Ovary (tissue), 7 donors: ENCODE measurements at regions not wholly inside any gene's neighbourhood (a gene's known extent, or its start where the extent isn't known, plus 50 kb on each side); places are given as distances from the start of the nearest gene placed in this dataset.
"Not testable (repeated sequence)": the region's sequence is repeated elsewhere in the genome, so short reads cannot be mapped to it uniquely, and the experiment has no call there.

Source experiments
- DNase-seq, 5 donors: peaks; one replicate each; pipeline ENCODE4 v3.0.0-alpha.2; 2019 to 2020
- H3K27ac ChIP-seq, 2 donors: fragments of 200-600 bp; one replicate each; pipeline versions ENCODE4 v1.5.1 to v1.8.0; 2019 to 2022
- H3K27me3 ChIP-seq: fragments of 200-600 bp; one replicate; pipeline ENCODE4 v1.8.0; 2022
- H3K36me3 ChIP-seq: fragments of 200-600 bp; sonication (generic); one replicate; pipeline ENCODE4 v1.5.1; 2019
- H3K4me1 ChIP-seq: one replicate; pipeline ENCODE4 v1.8.1; 2013; ENCODE audit warnings: mild to moderate bottlenecking, moderate library complexity; ENCODE audit not compliant: insufficient read depth
- H3K4me3 ChIP-seq: fragments of 200-600 bp; sonication (generic); one replicate; pipeline ENCODE4 v1.5.1; 2017
- H3K9me3 ChIP-seq, 2 donors: fragments of 200-600 bp in 1 of 2; sonication (generic) in 1 of 2; one replicate each; pipeline versions ENCODE4 v1.5.1 to v1.8.1; 2013 to 2019; ENCODE audit warnings: mild to moderate bottlenecking in 1 of 2, moderate library complexity in 1 of 2
- CTCF ChIP-seq, 3 donors: fragments of 450-650 bp in 2 of 3; fragments of 200-600 bp in 1 of 3; IDR thresholded peaks; one replicate each; pipeline versions ENCODE4 v1.5.1 to v1.8.0; 2016 to 2022; ENCODE audit warnings: antibody characterized with exemption in 3 of 3, mild to moderate bottlenecking in 1 of 3
- EP300 ChIP-seq: sonication (generic); formaldehyde crosslinking; IDR thresholded peaks from one replicate; pipeline ENCODE4 v1.6.1; 2017; ENCODE audit warnings: antibody characterized with exemption
- POLR2A ChIP-seq: fragments of 450-650 bp; IDR thresholded peaks from one replicate; pipeline ENCODE4 v1.6.1; 2017; ENCODE audit warnings: antibody characterized with exemption, mild to moderate bottlenecking, moderate library complexity
- WGBS, 3 donors: extraction: QIAGEN DNeasy Blood & Tissue Kit in 1 of 3; methylation state at CpG; one replicate each; pipeline versions ENCODE4 v1.1.5 to v1.1.7; 2013 to 2017; 5-methylcytosine and 5-hydroxymethylcytosine counted together
- intact Hi-C, 4 donors: fragments of 100-400 bp; cut with DNase I; formaldehyde crosslinking; loops; one replicate each; pipeline versions ENCODE4 v1.11.0 to v1.15.1; 2022 to 2023
- donor health status: DM: no; HTN: no; CAD: no; lungs with moderate emphysema.
- donor health status: DM: no; HTN: no; CAD: no.
- donor health status: Bipolar disorder and iron deficiency.
- donor health status: DM: no; HTN: no; CAD: no.
- donor health status: DM: yes; HTN: yes; CAD: no.

GRCh38 chr4:106775636-106776035 is 260.5 kb downstream of the DKK2 start:
- no peaks in the 10 kb centered on the region for H3K36me3 ChIP-seq
- no peaks in the 10 kb centered on the region for H3K27me3 ChIP-seq
- H3K27ac ChIP-seq, result no peak overlapping the region
- WGBS, 3 donors, result 41 to 49% (median 41%) methylated on average over 1 of the region's 1 CpG
- DNase-seq, result no peak
- intact Hi-C loops, result no loop called here
- H3K4me3 ChIP-seq, result no peak overlapping the region
- H3K9me3 ChIP-seq, result no peaks in the 10 kb centered on the region
- no peak for TF ChIP-seq EP300
- no peak for TF ChIP-seq CTCF (IDR thresholded peaks at IDR 0.05)
- TF ChIP-seq POLR2A, result no peak
- H3K4me1 ChIP-seq, result no peaks in the 10 kb centered on the region

- WGBS, 3 donors, result 81 to 92% (median 85%) methylated on average over 1 of the region's 1 CpG
- H3K36me3 ChIP-seq, H3K4me3 ChIP-seq, intact Hi-C loops, H3K27ac ChIP-seq, H3K4me1 ChIP-seq, H3K9me3 ChIP-seq, DNase-seq, H3K27me3 ChIP-seq: not testable (repeated sequence)
Measured at GRCh38 chr4:106774055-106774454, 262.1 kb downstream of the DKK2 start.

GRCh38 chr4:106773076-106773905 is 262.8 kb downstream of the DKK2 start:
- Histone ChIP-seq H3K27ac (no peak overlapping the region), H3K36me3 (no peaks in the 10 kb centered on the region), H3K4me3 (no peak overlapping the region), H3K27me3 (no peaks in the 10 kb centered on the region), H3K9me3 (no peaks in the 10 kb centered on the region), H3K4me1 (no peaks in the 10 kb centered on the region)
- no peak for DNase-seq
- 73 to 95% (median 90%) methylated on average over 1 of the region's 1 CpG for WGBS, 3 donors
- intact Hi-C loops, result no loop called here
- no peak for TF ChIP-seq CTCF (IDR thresholded peaks at IDR 0.05)
- TF ChIP-seq EP300, result no peak
- no peak for TF ChIP-seq POLR2A

GRCh38 chr4:106767991-106768390 is 268.1 kb downstream of the DKK2 start:
- DNase-seq, result no peak
- H3K36me3 ChIP-seq, result no peaks in the 10 kb centered on the region
- H3K4me3 ChIP-seq, result no peak overlapping the region
- intact Hi-C loops, result no loop called here
- no peaks in the 10 kb centered on the region for H3K9me3 ChIP-seq
- TF ChIP-seq POLR2A, result no peak
- TF ChIP-seq EP300, result no peak
- no peak for TF ChIP-seq CTCF (IDR thresholded peaks at IDR 0.05)
- no peaks in the 10 kb centered on the region for H3K4me1 ChIP-seq
- no peaks in the 10 kb centered on the region for H3K27me3 ChIP-seq
- 65 to 75% (median 70%) methylated on average over 2 of the region's 2 CpGs for WGBS, 3 donors
- H3K27ac ChIP-seq, result no peak overlapping the region

GRCh38 chr4:106766519-106766918 is 269.6 kb downstream of the DKK2 start:
- no peaks in the 10 kb centered on the region for H3K9me3 ChIP-seq
- no peak overlapping the region for H3K4me3 ChIP-seq
- H3K27ac ChIP-seq, result no peak overlapping the region
- H3K27me3 ChIP-seq, result no peaks in the 10 kb centered on the region
- no peaks in the 10 kb centered on the region for H3K36me3 ChIP-seq
- no peaks in the 10 kb centered on the region for H3K4me1 ChIP-seq
- TF ChIP-seq CTCF (IDR thresholded peaks at IDR 0.05) (no peak), POLR2A (no peak), EP300 (no peak)
- intact Hi-C loops, result no loop called here
- DNase-seq, result no peak
